ENCODE measurements at regions not wholly inside any gene's neighbourhood (a gene's known extent, or its start where the extent isn't known, plus 50 kb on each side); places are given as distances from the start of the nearest gene placed in this dataset.
"Not testable (repeated sequence)": the region's sequence is repeated elsewhere in the genome, so short reads cannot be mapped to it uniquely, and the experiment has no call there.

- no peaks in the 10 kb centered on the region for H3K36me3 ChIP-seq (ENCODE audit: low read depth)
- no peaks in the 10 kb centered on the region for H3K9me3 ChIP-seq (ENCODE audit: severe bottlenecking)
- DNase-seq (ENCODE audit: low spot score) (no peak), ATAC-seq (ENCODE audit: low read depth) (no peak)
- no peaks in the 10 kb centered on the region for H3K27me3 ChIP-seq (ENCODE audit: insufficient read depth, poor library complexity, severe bottlenecking)
- H3K27ac ChIP-seq (ENCODE audit: poor library complexity, severe bottlenecking), result no peak overlapping the region
- H3K4me3 ChIP-seq (ENCODE audit: severe bottlenecking), result no peak overlapping the region
- TF ChIP-seq, protein P1, sequence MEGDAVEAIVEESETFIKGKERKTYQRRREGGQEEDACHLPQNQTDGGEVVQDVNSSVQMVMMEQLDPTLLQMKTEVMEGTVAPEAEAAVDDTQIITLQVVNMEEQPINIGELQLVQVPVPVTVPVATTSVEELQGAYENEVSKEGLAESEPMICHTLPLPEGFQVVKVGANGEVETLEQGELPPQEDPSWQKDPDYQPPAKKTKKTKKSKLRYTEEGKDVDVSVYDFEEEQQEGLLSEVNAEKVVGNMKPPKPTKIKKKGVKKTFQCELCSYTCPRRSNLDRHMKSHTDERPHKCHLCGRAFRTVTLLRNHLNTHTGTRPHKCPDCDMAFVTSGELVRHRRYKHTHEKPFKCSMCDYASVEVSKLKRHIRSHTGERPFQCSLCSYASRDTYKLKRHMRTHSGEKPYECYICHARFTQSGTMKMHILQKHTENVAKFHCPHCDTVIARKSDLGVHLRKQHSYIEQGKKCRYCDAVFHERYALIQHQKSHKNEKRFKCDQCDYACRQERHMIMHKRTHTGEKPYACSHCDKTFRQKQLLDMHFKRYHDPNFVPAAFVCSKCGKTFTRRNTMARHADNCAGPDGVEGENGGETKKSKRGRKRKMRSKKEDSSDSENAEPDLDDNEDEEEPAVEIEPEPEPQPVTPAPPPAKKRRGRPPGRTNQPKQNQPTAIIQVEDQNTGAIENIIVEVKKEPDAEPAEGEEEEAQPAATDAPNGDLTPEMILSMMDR (IDR thresholded peaks at IDR 0.05; ENCODE audit: poor library complexity, severe bottlenecking), result no peak
- no peaks in the 10 kb centered on the region for H3K4me1 ChIP-seq (ENCODE audit: insufficient read depth, poor library complexity, severe bottlenecking)
Observed at GRCh38 chr10:9163699-9164098, 1109.2 kb downstream of the GATA3 start.

GRCh38 chr10:9166770-9167169, 1112.3 kb downstream of the GATA3 start:
- Histone ChIP-seq H3K36me3 (ENCODE audit: low read depth) (no peaks in the 10 kb centered on the region), H3K27me3 (ENCODE audit: insufficient read depth, poor library complexity, severe bottlenecking) (no peaks in the 10 kb centered on the region), H3K4me3 (ENCODE audit: severe bottlenecking) (no peak overlapping the region), H3K27ac (ENCODE audit: poor library complexity, severe bottlenecking) (no peak overlapping the region), H3K9me3 (ENCODE audit: severe bottlenecking) (no peaks in the 10 kb centered on the region), H3K4me1 (ENCODE audit: insufficient read depth, poor library complexity, severe bottlenecking) (no peaks in the 10 kb centered on the region)
- ATAC-seq (ENCODE audit: low read depth), result no peak
- TF ChIP-seq, protein P1 (IDR thresholded peaks at IDR 0.05; ENCODE audit: poor library complexity, severe bottlenecking), result no peak
- no peak for DNase-seq (ENCODE audit: low spot score)

- no peaks in the 10 kb centered on the region for H3K9me3 ChIP-seq (ENCODE audit: severe bottlenecking)
- no peaks in the 10 kb centered on the region for H3K27me3 ChIP-seq (ENCODE audit: insufficient read depth, poor library complexity, severe bottlenecking)
- no peaks in the 10 kb centered on the region for H3K4me1 ChIP-seq (ENCODE audit: insufficient read depth, poor library complexity, severe bottlenecking)
- DNase-seq (ENCODE audit: low spot score) (no peak), ATAC-seq (ENCODE audit: low read depth) (no peak)
- TF ChIP-seq, protein P1 (IDR thresholded peaks at IDR 0.05; ENCODE audit: poor library complexity, severe bottlenecking), result no peak
- no peak overlapping the region for H3K27ac ChIP-seq (ENCODE audit: poor library complexity, severe bottlenecking)
- H3K36me3 ChIP-seq (ENCODE audit: low read depth), result no peaks in the 10 kb centered on the region
- H3K4me3 ChIP-seq (ENCODE audit: severe bottlenecking), result no peak overlapping the region
Observed at GRCh38 chr10:9172276-9172675, 1117.8 kb downstream of the GATA3 start.

DNA sequence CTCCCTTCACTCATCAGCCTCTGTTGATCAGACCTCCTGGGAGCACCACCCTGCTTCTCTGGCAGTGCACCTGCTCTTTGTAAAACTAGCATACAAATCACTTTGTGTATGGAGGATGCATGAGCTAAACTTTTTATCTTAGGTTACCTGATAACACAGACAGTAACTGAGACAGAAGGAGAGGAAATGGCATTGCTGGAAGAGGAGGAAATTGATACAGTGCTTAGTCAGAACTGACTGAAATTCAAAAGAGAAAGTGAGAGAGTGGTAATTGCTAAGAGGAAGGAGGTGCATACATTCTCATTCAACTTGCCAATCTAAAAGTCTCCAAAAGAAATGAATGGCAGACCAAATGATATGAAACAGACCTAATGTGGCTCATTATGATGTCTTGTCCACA, 1120.7 kb downstream of the GATA3 start:
- DNase-seq (ENCODE audit: low spot score) (no peak), ATAC-seq (ENCODE audit: low read depth) (no peak)
- Histone ChIP-seq H3K36me3 (ENCODE audit: low read depth) (no peaks in the 10 kb centered on the region), H3K27ac (ENCODE audit: poor library complexity, severe bottlenecking) (no peak overlapping the region), H3K4me1 (ENCODE audit: insufficient read depth, poor library complexity, severe bottlenecking) (no peaks in the 10 kb centered on the region), H3K27me3 (ENCODE audit: insufficient read depth, poor library complexity, severe bottlenecking) (no peaks in the 10 kb centered on the region), H3K9me3 (ENCODE audit: severe bottlenecking) (no peaks in the 10 kb centered on the region), H3K4me3 (ENCODE audit: severe bottlenecking) (no peak overlapping the region)
- TF ChIP-seq, protein P1 (IDR thresholded peaks at IDR 0.05; ENCODE audit: poor library complexity, severe bottlenecking), result no peak

GRCh38 chr10:9183197-9183880, 1128.9 kb downstream of the GATA3 start:
- H3K9me3 ChIP-seq (ENCODE audit: severe bottlenecking); ATAC-seq (ENCODE audit: low read depth); H3K27ac ChIP-seq (ENCODE audit: poor library complexity, severe bottlenecking); H3K27me3 ChIP-seq (ENCODE audit: insufficient read depth, poor library complexity, severe bottlenecking); H3K4me1 ChIP-seq (ENCODE audit: insufficient read depth, poor library complexity, severe bottlenecking); DNase-seq (ENCODE audit: low spot score); H3K4me3 ChIP-seq (ENCODE audit: severe bottlenecking); H3K36me3 ChIP-seq (ENCODE audit: low read depth): not testable (repeated sequence)

Data from RWPE2 (cell line).